Panc1 (cell line): ENCODE measurements at regions not wholly inside any gene's neighbourhood (a gene's known extent, or its start where the extent isn't known, plus 50 kb on each side); places are given as distances from the start of the nearest gene placed in this dataset.
"Not testable (repeated sequence)": the region's sequence is repeated elsewhere in the genome, so short reads cannot be mapped to it uniquely, and the experiment has no call there.

Source experiments
- ATAC-seq: fragments of 200-7000 bp; cut with Tn5 transposase; 2 replicates; pipeline ENCODE4 v1.9.1; 2020; ENCODE audit warnings: mild to moderate bottlenecking, moderate library complexity
- BruUV-seq: library from RNA; stranded (reverse); fragments of 400-500 nt; replicated peaks from 2 replicates; lab custom pipeline; 2021; lab: Mats Ljungman, UMichigan
- CTCF ChIA-PET: fragments of 300-600 bp; sonication (Branson Sonifier 250); formaldehyde crosslinking; loops from one replicate; lab custom pipeline; 2022; ENCODE audit warnings: antibody characterized with exemption; lab: Charles Lee
- POLR2A ChIA-PET: fragments of 300-600 bp; sonication (Branson Sonifier 250); formaldehyde crosslinking; loops from one replicate; lab custom pipeline; 2022; ENCODE audit warnings: antibody characterized with exemption; lab: Charles Lee
- DNase-seq: peaks from one replicate; pipeline ENCODE4 v3.0.0-alpha.2; 2010; ENCODE audit warnings: low read depth, low spot score
- H3K27ac ChIP-seq: 2 replicates; pipeline ENCODE4 v1.5.1; 2011; ENCODE audit warnings: mild to moderate bottlenecking, low read length, inconsistent platforms
- H3K27me3 ChIP-seq: fragments of 200-500 bp; sonication (Bioruptor generic); 2 replicates; pipeline ENCODE4 v1.6.0; 2014; ENCODE audit warnings: low read length, inconsistent platforms; ENCODE audit not compliant: control insufficient read depth, insufficient read depth
- H3K36me3 ChIP-seq: fragments of 200-500 bp; sonication (Bioruptor generic); 2 replicates; pipeline ENCODE4 v1.5.1; 2014; ENCODE audit warnings: inconsistent platforms, mild to moderate bottlenecking, low read length, moderate library complexity; ENCODE audit not compliant: control insufficient read depth, insufficient read depth
- H3K4me1 ChIP-seq: 2 replicates; pipeline ENCODE4 v1.5.1; 2011; ENCODE audit warnings: inconsistent platforms, mild to moderate bottlenecking, low read length, moderate library complexity; ENCODE audit not compliant: control insufficient read depth, insufficient read depth
- H3K4me3 ChIP-seq, 2 experiments: 2 replicates each; pipeline ENCODE4 v1.5.1; 2011 to 2012; ENCODE audit warnings: low read depth in 2 of 2, low read length in 2 of 2, mild to moderate bottlenecking in 2 of 2, inconsistent platforms in 1 of 2, moderate library complexity in 1 of 2
- H3K9me3 ChIP-seq: fragments of 200-500 bp; sonication (Bioruptor generic); 2 replicates; pipeline ENCODE4 v1.5.1; 2014; ENCODE audit warnings: low read depth, mild to moderate bottlenecking, inconsistent platforms, low read length, moderate library complexity; ENCODE audit not compliant: control insufficient read depth, insufficient read depth
- CTCF ChIP-seq: fragments of 450-650 bp; IDR thresholded peaks from 2 replicates; pipeline ENCODE4 v1.5.1; 2017; ENCODE audit warnings: mild to moderate bottlenecking
- POLR2AphosphoS5 ChIP-seq: IDR thresholded peaks from 2 replicates; pipeline ENCODE4 v1.6.1; 2012; ENCODE audit warnings: mild to moderate bottlenecking, low read depth, low read length, moderate library complexity
- REST ChIP-seq, 2 experiments: IDR thresholded peaks; 2 replicates each; pipeline ENCODE4 v1.6.1; 2011 to 2012; ENCODE audit warnings: low read depth in 2 of 2, control low read depth in 1 of 2, low read length in 1 of 2, mild to moderate bottlenecking in 1 of 2, moderate library complexity in 1 of 2; ENCODE audit not compliant: insufficient read depth in 1 of 2
- SIN3A ChIP-seq: IDR thresholded peaks from 2 replicates; pipeline ENCODE4 v1.6.1; 2012; ENCODE audit warnings: low read depth, mild to moderate bottlenecking, low read length, moderate library complexity, borderline replicate concordance; ENCODE audit not compliant: insufficient read depth
- TCF7L2 ChIP-seq: IDR thresholded peaks from 2 replicates; pipeline ENCODE4 v1.6.1; 2011; ENCODE audit warnings: mild to moderate bottlenecking, low read depth, low read length, inconsistent platforms
- in situ Hi-C: cut with HindIII; loops from 2 replicates; pipeline ENCODE4 v1.10.0; 2016; ENCODE audit warnings: low sequenced_read_pairs, low pct_unique_long_range_greater_than_20kb
- intact Hi-C: fragments of 100-400 bp; cut with micrococcal nuclease; formaldehyde crosslinking; loops from one replicate; pipeline ENCODE4 v1.10.0; 2022; ENCODE audit not compliant: unreplicated experiment

- BruUV-seq: no TSS peak
- in situ Hi-C loops (no loop called here), intact Hi-C loops (no loop called here)
- CTCF ChIA-PET: no interaction called here
- no peak for ATAC-seq
- Histone ChIP-seq H3K36me3 (no peaks in the 10 kb centered on the region), H3K27ac (no peak overlapping the region), H3K9me3 (no peaks in the 10 kb centered on the region), H3K4me3 (no peak overlapping the region), H3K4me1 (no peaks in the 10 kb centered on the region), H3K27me3 (no peaks in the 10 kb centered on the region)
- no peak for DNase-seq
- POLR2A ChIA-PET: no interaction called here
- TF ChIP-seq REST (IDR thresholded peaks at IDR 0.05; ENCODE audit: insufficient read depth in 1 of 2, low read depth in 2 of 2, low read length in 1 of 2): no peak
- no peak for TF ChIP-seq TCF7L2
- no peak for TF ChIP-seq CTCF
- TF ChIP-seq SIN3A: no peak
- TF ChIP-seq POLR2AphosphoS5: no peak
These were observed 228.8 kb downstream of the GATA3 start for GRCh38 chr10:8283166-8283905.

GRCh38 chr10:8283986-8284385, 229.5 kb downstream of the GATA3 start:
- DNase-seq (no peak), ATAC-seq (no peak)
- in situ Hi-C loops: no loop called here
- BruUV-seq: no TSS peak
- ChIA-PET POLR2A (no interaction called here), CTCF (no interaction called here)
- H3K4me3 ChIP-seq: no peak overlapping the region
- intact Hi-C loops: no loop called here
- H3K27me3 ChIP-seq: no peaks in the 10 kb centered on the region
- no peaks in the 10 kb centered on the region for H3K4me1 ChIP-seq
- no peaks in the 10 kb centered on the region for H3K9me3 ChIP-seq
- H3K36me3 ChIP-seq: no peaks in the 10 kb centered on the region
- TF ChIP-seq TCF7L2 (no peak), SIN3A (no peak), REST (IDR thresholded peaks at IDR 0.05; ENCODE audit: insufficient read depth in 1 of 2, low read depth in 2 of 2, low read length in 1 of 2) (no peak), CTCF (no peak), POLR2AphosphoS5 (no peak)
- no peak overlapping the region for H3K27ac ChIP-seq

- H3K9me3 ChIP-seq, H3K27ac ChIP-seq, H3K27me3 ChIP-seq, H3K4me3 ChIP-seq, BruUV-seq, intact Hi-C loops, CTCF ChIA-PET, DNase-seq, POLR2A ChIA-PET, in situ Hi-C loops, ATAC-seq, H3K36me3 ChIP-seq, H3K4me1 ChIP-seq: not testable (repeated sequence)
These were observed 231.5 kb downstream of the GATA3 start for GRCh38 chr10:8285970-8286369.
